ENCODE measurements at regions not wholly inside any gene's neighbourhood (a gene's known extent, or its start where the extent isn't known, plus 50 kb on each side); places are given as distances from the start of the nearest gene placed in this dataset.
A peak's percentile ranks its signal among the peaks of the same experiment; 100 is the strongest.
"Not testable (repeated sequence)": the region's sequence is repeated elsewhere in the genome, so short reads cannot be mapped to it uniquely, and the experiment has no call there.

DNA sequence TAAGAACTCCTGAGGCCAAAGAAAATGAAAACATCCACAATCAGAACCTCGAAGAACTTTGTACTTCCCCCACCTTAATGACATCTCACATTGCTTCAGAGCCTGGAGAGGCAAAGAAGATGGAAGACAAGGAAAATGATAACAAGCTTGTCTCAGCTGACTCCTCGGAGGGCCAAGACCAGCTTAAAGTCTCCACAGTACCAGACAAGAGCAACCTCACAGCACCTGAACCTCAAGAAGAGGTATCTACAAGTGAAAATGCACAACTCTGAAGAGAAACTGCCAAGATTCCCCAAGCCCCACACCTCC is 97.5 kb downstream of the HNRNPD start:
- no peaks in the 10 kb centered on the region for H3K27me3 ChIP-seq (ENCODE audit: control insufficient read depth in 2 of 2, insufficient read depth in 2 of 2, low read length in 2 of 2)
- no peaks in the 10 kb centered on the region for H3K36me3 Mint-ChIP-seq
- DNase-seq, result no peak
- H3K4me1 Mint-ChIP-seq, result peaks cover 24% of the 10 kb centered on the region
- no peaks in the 10 kb centered on the region for H3K36me3 ChIP-seq (replicated peaks in 1 of 2; ENCODE audit: control insufficient read depth in 1 of 2, insufficient read depth in 2 of 2, low read length in 2 of 2)
- no peaks in the 10 kb centered on the region for H3K79me2 ChIP-seq (ENCODE audit: insufficient read depth, low read length)
- H3K4me3 Mint-ChIP-seq, result no peak overlapping the region
- peaks cover 0 to 2% (median 0%) of the 10 kb centered on the region in 7 donors for H3K9me3 Mint-ChIP-seq
- no peaks in the 10 kb centered on the region for H4K20me1 ChIP-seq (ENCODE audit: insufficient read depth, low read length)
- H3K27ac ChIP-seq (ENCODE audit: low read depth in 1 of 2, low read length in 2 of 2), result no peak overlapping the region
- no peak overlapping the region for H2AFZ ChIP-seq (ENCODE audit: insufficient read depth, low read depth, low read length, poor library complexity, severe bottlenecking)
- H3K9ac ChIP-seq (ENCODE audit: insufficient read depth, low read length, poor library complexity, severe bottlenecking), result peak overlapping the region; percentile 15
- TF ChIP-seq, protein P1, sequence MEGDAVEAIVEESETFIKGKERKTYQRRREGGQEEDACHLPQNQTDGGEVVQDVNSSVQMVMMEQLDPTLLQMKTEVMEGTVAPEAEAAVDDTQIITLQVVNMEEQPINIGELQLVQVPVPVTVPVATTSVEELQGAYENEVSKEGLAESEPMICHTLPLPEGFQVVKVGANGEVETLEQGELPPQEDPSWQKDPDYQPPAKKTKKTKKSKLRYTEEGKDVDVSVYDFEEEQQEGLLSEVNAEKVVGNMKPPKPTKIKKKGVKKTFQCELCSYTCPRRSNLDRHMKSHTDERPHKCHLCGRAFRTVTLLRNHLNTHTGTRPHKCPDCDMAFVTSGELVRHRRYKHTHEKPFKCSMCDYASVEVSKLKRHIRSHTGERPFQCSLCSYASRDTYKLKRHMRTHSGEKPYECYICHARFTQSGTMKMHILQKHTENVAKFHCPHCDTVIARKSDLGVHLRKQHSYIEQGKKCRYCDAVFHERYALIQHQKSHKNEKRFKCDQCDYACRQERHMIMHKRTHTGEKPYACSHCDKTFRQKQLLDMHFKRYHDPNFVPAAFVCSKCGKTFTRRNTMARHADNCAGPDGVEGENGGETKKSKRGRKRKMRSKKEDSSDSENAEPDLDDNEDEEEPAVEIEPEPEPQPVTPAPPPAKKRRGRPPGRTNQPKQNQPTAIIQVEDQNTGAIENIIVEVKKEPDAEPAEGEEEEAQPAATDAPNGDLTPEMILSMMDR (IDR thresholded peaks at IDR 0.05), result no peak
- H3K27ac Mint-ChIP-seq, result no peak overlapping the region
- no peak overlapping the region for H3K4me2 ChIP-seq (replicated peaks; ENCODE audit: extremely low read depth, low read length, poor library complexity, severe bottlenecking)
- no peak overlapping the region for H3K4me3 ChIP-seq (replicated peaks in 1 of 3; ENCODE audit: low read depth in 2 of 3, low read length in 3 of 3)
- intact Hi-C loops (cut with micrococcal nuclease), result no loop called here
- no CpG with 5 or more reads among the region's 2 CpGs for WGBS (ENCODE audit: insufficient coverage)
- peaks cover 7 to 15% (median 12%) of the 10 kb centered on the region in 3 donors for H3K27me3 Mint-ChIP-seq (ENCODE audit: low read depth in 3 of 3)
- peaks cover 5 to 8% of the 10 kb centered on the region in 2 donors for H3K4me1 ChIP-seq (ENCODE audit: control insufficient read depth in 1 of 2, insufficient read depth in 2 of 2, low read length in 2 of 2)
- H3K9me3 ChIP-seq (replicated peaks in 1 of 2; ENCODE audit: control insufficient read depth in 1 of 2, insufficient read depth in 1 of 2, low read length in 2 of 2), result no peaks in the 10 kb centered on the region

DNA sequence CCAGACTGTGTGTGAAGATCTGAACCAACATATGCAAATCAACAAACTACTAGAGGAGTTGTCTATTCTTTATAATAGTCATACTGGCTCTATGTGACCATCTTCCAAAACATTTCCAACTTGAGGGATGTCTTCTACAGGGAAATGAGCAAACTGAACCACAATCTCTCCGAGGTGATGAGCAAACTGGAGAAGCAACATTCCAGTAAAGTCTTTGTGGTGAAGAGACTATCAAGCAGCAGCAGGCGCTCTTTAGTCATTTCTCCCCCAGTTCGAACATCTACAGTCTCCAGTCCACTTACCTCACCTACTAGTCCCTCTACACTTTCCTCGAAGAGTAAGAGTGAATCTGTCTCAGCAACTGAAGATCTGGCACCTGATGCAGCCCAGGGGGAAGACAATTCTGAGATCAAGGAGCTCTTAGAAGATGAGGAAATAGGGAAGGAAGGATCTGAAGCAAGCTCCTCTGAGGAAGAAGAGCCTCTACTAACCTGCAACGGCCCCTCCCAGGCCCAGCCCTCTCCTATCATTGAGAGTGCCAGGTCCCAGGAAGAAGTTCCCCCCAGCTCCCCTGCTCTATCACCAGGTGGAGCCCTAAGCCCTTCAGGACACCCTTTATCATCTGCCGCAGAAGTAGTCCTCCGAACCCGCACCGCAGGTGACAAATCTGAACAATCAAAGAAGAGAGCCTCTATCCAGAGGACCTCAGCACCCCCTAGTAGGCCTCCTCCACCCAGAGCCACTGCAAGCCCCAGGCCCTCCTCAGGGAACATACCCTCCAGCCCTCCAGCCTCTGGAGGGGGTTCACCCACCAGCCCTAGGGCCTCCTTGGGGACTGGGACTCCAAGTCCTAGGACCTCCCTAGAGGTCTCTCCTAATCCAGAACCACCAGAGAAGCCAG is 98.1 kb downstream of the HNRNPD start:
- H3K27ac Mint-ChIP-seq, result no peak overlapping the region
- H3K36me3 ChIP-seq (replicated peaks in 1 of 2; ENCODE audit: control insufficient read depth in 1 of 2, insufficient read depth in 2 of 2, low read length in 2 of 2), result no peaks in the 10 kb centered on the region
- H3K4me3 ChIP-seq (replicated peaks in 1 of 3; ENCODE audit: low read depth in 2 of 3, low read length in 3 of 3), result no peak overlapping the region
- no peaks in the 10 kb centered on the region for H3K27me3 ChIP-seq (ENCODE audit: control insufficient read depth in 2 of 2, insufficient read depth in 2 of 2, low read length in 2 of 2)
- no peaks in the 10 kb centered on the region for H4K20me1 ChIP-seq (ENCODE audit: insufficient read depth, low read length)
- H3K9me3 ChIP-seq (replicated peaks in 1 of 2; ENCODE audit: control insufficient read depth in 1 of 2, insufficient read depth in 1 of 2, low read length in 2 of 2), result no peaks in the 10 kb centered on the region
- no peak overlapping the region for H3K27ac ChIP-seq (ENCODE audit: low read depth in 1 of 2, low read length in 2 of 2)
- intact Hi-C loops (cut with micrococcal nuclease), result no loop called here
- H3K4me1 Mint-ChIP-seq, result peaks cover 24% of the 10 kb centered on the region
- no peak overlapping the region for H3K4me3 Mint-ChIP-seq
- no peak for DNase-seq
- 91% methylated on average over 4 of the region's 9 CpGs for WGBS (ENCODE audit: insufficient coverage)
- no peak overlapping the region for H2AFZ ChIP-seq (ENCODE audit: insufficient read depth, low read depth, low read length, poor library complexity, severe bottlenecking)
- peaks cover 0 to 2% (median 0%) of the 10 kb centered on the region in 7 donors for H3K9me3 Mint-ChIP-seq
- H3K36me3 Mint-ChIP-seq, result no peaks in the 10 kb centered on the region
- no peak overlapping the region for H3K4me2 ChIP-seq (replicated peaks; ENCODE audit: extremely low read depth, low read length, poor library complexity, severe bottlenecking)
- peaks cover 7 to 13% (median 12%) of the 10 kb centered on the region in 3 donors for H3K27me3 Mint-ChIP-seq (ENCODE audit: low read depth in 3 of 3)
- peak overlapping the region; percentile 15 for H3K9ac ChIP-seq (ENCODE audit: insufficient read depth, low read length, poor library complexity, severe bottlenecking)
- no peaks in the 10 kb centered on the region for H3K79me2 ChIP-seq (ENCODE audit: insufficient read depth, low read length)
- TF ChIP-seq, protein P1 (IDR thresholded peaks at IDR 0.05), result no peak
- H3K4me1 ChIP-seq (ENCODE audit: control insufficient read depth in 1 of 2, insufficient read depth in 2 of 2, low read length in 2 of 2), result peaks cover 5 to 8% of the 10 kb centered on the region in 2 donors

DNA sequence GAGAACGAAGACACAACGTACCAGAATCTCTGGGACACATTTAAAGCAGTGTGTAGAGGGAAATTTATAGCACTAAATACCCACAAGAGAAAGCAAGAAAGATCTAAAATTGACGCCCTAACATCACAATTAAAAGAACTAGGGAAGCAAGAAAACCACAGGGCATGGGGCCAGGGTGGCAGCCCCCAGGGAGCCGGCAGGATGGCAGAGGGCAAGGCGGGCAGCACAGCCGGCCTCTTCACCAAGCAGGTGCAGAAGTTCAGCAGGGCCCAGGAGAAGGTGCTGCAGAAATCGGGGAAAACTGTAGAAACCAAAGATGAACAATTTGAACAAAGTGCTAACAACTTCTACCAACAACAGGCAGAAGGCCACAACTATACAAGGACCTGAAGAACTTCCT is 99.1 kb downstream of the HNRNPD start:
- H3K4me3 ChIP-seq (replicated peaks in 1 of 3; ENCODE audit: low read depth in 2 of 3, low read length in 3 of 3); H2AFZ ChIP-seq (ENCODE audit: insufficient read depth, low read depth, low read length, poor library complexity, severe bottlenecking); H3K36me3 Mint-ChIP-seq; H3K27ac ChIP-seq (ENCODE audit: low read depth in 1 of 2, low read length in 2 of 2); H3K9me3 ChIP-seq (replicated peaks in 1 of 2; ENCODE audit: control insufficient read depth in 1 of 2, insufficient read depth in 1 of 2, low read length in 2 of 2); H3K79me2 ChIP-seq (ENCODE audit: insufficient read depth, low read length); DNase-seq; H3K4me2 ChIP-seq (replicated peaks; ENCODE audit: extremely low read depth, low read length, poor library complexity, severe bottlenecking); H3K9me3 Mint-ChIP-seq; H3K4me1 ChIP-seq (ENCODE audit: control insufficient read depth in 1 of 2, insufficient read depth in 2 of 2, low read length in 2 of 2); intact Hi-C loops (cut with micrococcal nuclease); H3K36me3 ChIP-seq (replicated peaks in 1 of 2; ENCODE audit: control insufficient read depth in 1 of 2, insufficient read depth in 2 of 2, low read length in 2 of 2); H3K9ac ChIP-seq (ENCODE audit: insufficient read depth, low read length, poor library complexity, severe bottlenecking); H3K4me3 Mint-ChIP-seq; H4K20me1 ChIP-seq (ENCODE audit: insufficient read depth, low read length); H3K27me3 ChIP-seq (ENCODE audit: control insufficient read depth in 2 of 2, insufficient read depth in 2 of 2, low read length in 2 of 2); H3K27ac Mint-ChIP-seq: not testable (repeated sequence)
- WGBS (ENCODE audit: insufficient coverage), result 4% methylated on average over 3 of the region's 7 CpGs
- peaks cover 7 to 12% (median 9%) of the 10 kb centered on the region in 3 donors for H3K27me3 Mint-ChIP-seq (ENCODE audit: low read depth in 3 of 3)
- peaks cover 24% of the 10 kb centered on the region for H3K4me1 Mint-ChIP-seq

All from CD14-positive monocyte (primary cell).